ENCODE measurements at regions not wholly inside any gene's neighbourhood (a gene's known extent, or its start where the extent isn't known, plus 50 kb on each side); places are given as distances from the start of the nearest gene placed in this dataset.

- Mint-ChIP-seq H3K27me3 (ENCODE audit: insufficient read depth, unreplicated experiment) (no peaks in the 10 kb centered on the region), H3K4me3 (ENCODE audit: unreplicated experiment) (no peak overlapping the region), H3K36me3 (ENCODE audit: insufficient read depth, unreplicated experiment) (no peaks in the 10 kb centered on the region), H3K27ac (ENCODE audit: unreplicated experiment) (no peak overlapping the region), H3K4me1 (ENCODE audit: low read depth, unreplicated experiment) (no peaks in the 10 kb centered on the region), H3K9me3 (ENCODE audit: unreplicated experiment) (no peaks in the 10 kb centered on the region)
- H3K4me1 ChIP-seq: no peaks in the 10 kb centered on the region
- no peaks in the 10 kb centered on the region for H3K27me3 ChIP-seq (replicated peaks; ENCODE audit: control insufficient read depth, insufficient read depth, low read length)
- POLR2A ChIA-PET: no interaction called here
- no peaks in the 10 kb centered on the region for H3K36me3 ChIP-seq (ENCODE audit: control insufficient read depth, insufficient read depth, low read length)
- no TSS peak for BruUV-seq (replicated peaks)
- CTCF ChIA-PET: no interaction called here
- intact Hi-C loops (cut with micrococcal nuclease; ENCODE audit: unreplicated experiment): no loop called here
- no peak for TF ChIP-seq CTCF (IDR thresholded peaks at IDR 0.05; ENCODE audit: insufficient read depth in 1 of 2, low read depth in 1 of 2, low read length in 1 of 2, severe bottlenecking in 1 of 2, unreplicated experiment in 1 of 2)
- H3K4me3 ChIP-seq (ENCODE audit: low read depth, low read length): no peak overlapping the region
- H3K9me3 ChIP-seq: no peaks in the 10 kb centered on the region
- DNase-seq: no peak
These were observed 399.1 kb downstream of the MAN2A1 start for GRCh38 chr5:110088676-110089436.

GRCh38 chr5:110092955-110093785 is 403.4 kb downstream of the MAN2A1 start:
- intact Hi-C loops (cut with micrococcal nuclease; ENCODE audit: unreplicated experiment): no loop called here
- Histone ChIP-seq H3K4me1 (no peaks in the 10 kb centered on the region), H3K27me3 (replicated peaks; ENCODE audit: control insufficient read depth, insufficient read depth, low read length) (no peaks in the 10 kb centered on the region), H3K36me3 (ENCODE audit: control insufficient read depth, insufficient read depth, low read length) (no peaks in the 10 kb centered on the region), H3K4me3 (ENCODE audit: low read depth, low read length) (no peak overlapping the region), H3K9me3 (no peaks in the 10 kb centered on the region)
- H3K36me3 Mint-ChIP-seq (ENCODE audit: insufficient read depth, unreplicated experiment): no peaks in the 10 kb centered on the region
- H3K27ac Mint-ChIP-seq (ENCODE audit: unreplicated experiment): no peak overlapping the region
- ChIA-PET CTCF (no interaction called here), POLR2A (no interaction called here)
- no peak for DNase-seq
- H3K4me1 Mint-ChIP-seq (ENCODE audit: low read depth, unreplicated experiment): no peaks in the 10 kb centered on the region
- no peak overlapping the region for H3K4me3 Mint-ChIP-seq (ENCODE audit: unreplicated experiment)
- no peaks in the 10 kb centered on the region for H3K9me3 Mint-ChIP-seq (ENCODE audit: unreplicated experiment)
- H3K27me3 Mint-ChIP-seq (ENCODE audit: insufficient read depth, unreplicated experiment): no peaks in the 10 kb centered on the region
- TF ChIP-seq CTCF (IDR thresholded peaks at IDR 0.05; ENCODE audit: insufficient read depth in 1 of 2, low read depth in 1 of 2, low read length in 1 of 2, severe bottlenecking in 1 of 2, unreplicated experiment in 1 of 2): no peak
- no TSS peak for BruUV-seq (replicated peaks)

- Mint-ChIP-seq H3K9me3 (ENCODE audit: unreplicated experiment) (no peaks in the 10 kb centered on the region), H3K4me1 (ENCODE audit: low read depth, unreplicated experiment) (no peaks in the 10 kb centered on the region), H3K27ac (ENCODE audit: unreplicated experiment) (no peak overlapping the region), H3K27me3 (ENCODE audit: insufficient read depth, unreplicated experiment) (no peaks in the 10 kb centered on the region), H3K36me3 (ENCODE audit: insufficient read depth, unreplicated experiment) (no peaks in the 10 kb centered on the region), H3K4me3 (ENCODE audit: unreplicated experiment) (no peak overlapping the region)
- Histone ChIP-seq H3K9me3 (no peaks in the 10 kb centered on the region), H3K36me3 (ENCODE audit: control insufficient read depth, insufficient read depth, low read length) (no peaks in the 10 kb centered on the region), H3K4me1 (no peaks in the 10 kb centered on the region), H3K27me3 (replicated peaks; ENCODE audit: control insufficient read depth, insufficient read depth, low read length) (no peaks in the 10 kb centered on the region), H3K4me3 (ENCODE audit: low read depth, low read length) (no peak overlapping the region)
- intact Hi-C loops (cut with micrococcal nuclease; ENCODE audit: unreplicated experiment): no loop called here
- BruUV-seq (replicated peaks): no TSS peak
- no peak for DNase-seq
- ChIA-PET CTCF (no interaction called here), POLR2A (no interaction called here)
- no peak for TF ChIP-seq CTCF (IDR thresholded peaks at IDR 0.05; ENCODE audit: insufficient read depth in 1 of 2, low read depth in 1 of 2, low read length in 1 of 2, severe bottlenecking in 1 of 2, unreplicated experiment in 1 of 2)
These were observed 404.4 kb downstream of the MAN2A1 start for GRCh38 chr5:110094109-110094508.
